ENCODE measurements at regions not wholly inside any gene's neighbourhood (a gene's known extent, or its start where the extent isn't known, plus 50 kb on each side); places are given as distances from the start of the nearest gene placed in this dataset.
"Not testable (repeated sequence)": the region's sequence is repeated elsewhere in the genome, so short reads cannot be mapped to it uniquely, and the experiment has no call there.

- no peak for DNase-seq (ENCODE audit: extremely low read depth, low read depth)
Observed at GRCh38 chr1:5610432-5610831, 381.8 kb downstream of the NPHP4 start.

GRCh38 chr1:5603353-5604104, 388.7 kb downstream of the NPHP4 start:
- no peak for DNase-seq (ENCODE audit: extremely low read depth, low read depth)

- DNase-seq (ENCODE audit: extremely low read depth, low read depth), result not testable (repeated sequence)
Observed at GRCh38 chr1:5602718-5603117, 389.5 kb downstream of the NPHP4 start.

DNA sequence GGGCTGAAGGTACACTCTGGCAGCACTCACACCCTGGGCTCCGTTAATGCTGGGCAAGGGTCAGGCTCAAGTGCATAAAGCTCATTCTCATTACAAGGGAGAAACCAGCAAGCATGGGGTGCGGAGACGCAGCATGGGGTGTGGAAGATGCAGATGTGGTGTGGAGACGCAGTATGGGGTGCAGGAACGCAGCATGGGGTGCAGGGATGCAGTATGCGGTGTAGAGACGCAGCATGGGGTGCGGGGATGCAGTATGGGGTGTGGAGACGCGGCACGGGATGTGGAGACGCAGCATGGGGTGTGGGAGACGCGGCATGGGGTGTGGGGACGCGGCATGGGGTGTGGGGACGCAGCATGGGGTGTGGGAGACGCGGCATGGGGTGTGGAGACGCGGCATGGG, 390.7 kb downstream of the NPHP4 start:
- DNase-seq (ENCODE audit: extremely low read depth, low read depth), result no peak

- no peak for DNase-seq (ENCODE audit: extremely low read depth, low read depth)
Observed at GRCh38 chr1:5599541-5599940, 392.7 kb downstream of the NPHP4 start.

DNA sequence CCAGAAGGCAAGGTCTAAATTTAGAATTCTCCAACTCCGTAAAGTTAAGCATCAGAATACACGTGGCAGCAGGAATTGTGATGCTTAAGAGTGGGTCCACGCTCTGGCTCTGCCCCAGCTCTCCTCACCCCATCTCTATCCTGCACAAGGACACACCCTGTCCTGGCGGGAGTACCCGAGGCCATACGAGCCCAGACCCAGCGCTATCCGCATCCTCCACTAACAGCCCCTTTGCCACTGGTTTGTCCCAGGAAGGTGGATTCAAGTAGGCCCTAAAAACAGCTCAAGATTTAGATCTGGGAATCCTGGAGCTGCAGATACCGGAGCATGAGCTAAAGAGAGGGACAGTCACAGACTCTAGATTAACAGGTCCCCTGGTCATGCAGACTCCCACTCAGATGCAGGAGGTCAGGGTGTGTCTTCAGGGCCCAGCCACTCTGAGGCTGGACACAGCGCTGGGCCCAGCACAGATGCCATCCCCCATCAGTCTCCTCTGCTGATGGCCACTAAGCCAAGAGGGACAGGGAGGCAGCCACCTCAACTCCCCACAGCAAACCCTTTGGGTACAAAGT, 393.3 kb downstream of the NPHP4 start:
- no peak for DNase-seq (ENCODE audit: extremely low read depth, low read depth)

DNA sequence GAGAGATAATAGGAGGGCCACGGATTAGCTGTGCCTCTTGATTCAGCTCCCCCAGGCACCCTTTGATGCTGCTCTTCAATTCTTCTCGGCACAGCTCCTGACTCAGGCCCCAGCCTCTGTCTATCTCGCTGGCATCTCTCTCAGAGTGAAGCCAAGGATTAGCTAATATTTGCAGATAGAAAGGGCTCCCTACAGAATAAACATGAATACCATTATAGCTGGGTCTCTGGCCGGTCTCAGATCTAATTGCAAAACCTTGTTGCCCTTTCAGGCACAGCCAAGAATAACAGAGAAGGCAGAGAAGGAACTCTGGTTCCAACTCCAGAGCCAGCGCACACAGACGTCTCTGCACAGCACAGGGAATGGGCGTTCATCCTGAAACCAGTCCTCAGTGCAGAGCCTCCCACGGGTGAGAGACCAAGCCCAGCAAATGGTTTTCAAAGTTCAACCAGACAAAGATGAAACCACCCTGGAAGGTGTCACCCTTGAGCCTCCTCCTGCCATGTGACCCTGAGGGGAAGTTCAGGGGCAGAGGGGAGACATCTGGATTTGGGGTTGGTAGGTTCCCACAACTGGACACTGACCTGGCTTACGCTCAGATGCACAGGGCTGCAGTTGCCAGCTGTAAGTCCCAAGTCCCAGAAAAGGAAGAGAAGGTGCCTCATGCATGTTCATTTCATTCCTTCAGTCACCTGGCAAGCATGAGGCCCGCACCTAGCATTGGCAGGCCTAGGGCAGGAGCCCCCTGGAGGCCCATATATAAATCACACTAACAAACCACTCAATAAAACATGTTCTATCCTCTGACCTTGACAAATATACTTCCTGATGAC, 394.0 kb downstream of the NPHP4 start:
- no peak for DNase-seq (ENCODE audit: extremely low read depth, low read depth)

- DNase-seq (ENCODE audit: extremely low read depth, low read depth), result no peak
Observed at GRCh38 chr1:5597171-5597850, 394.9 kb downstream of the NPHP4 start.

DNA sequence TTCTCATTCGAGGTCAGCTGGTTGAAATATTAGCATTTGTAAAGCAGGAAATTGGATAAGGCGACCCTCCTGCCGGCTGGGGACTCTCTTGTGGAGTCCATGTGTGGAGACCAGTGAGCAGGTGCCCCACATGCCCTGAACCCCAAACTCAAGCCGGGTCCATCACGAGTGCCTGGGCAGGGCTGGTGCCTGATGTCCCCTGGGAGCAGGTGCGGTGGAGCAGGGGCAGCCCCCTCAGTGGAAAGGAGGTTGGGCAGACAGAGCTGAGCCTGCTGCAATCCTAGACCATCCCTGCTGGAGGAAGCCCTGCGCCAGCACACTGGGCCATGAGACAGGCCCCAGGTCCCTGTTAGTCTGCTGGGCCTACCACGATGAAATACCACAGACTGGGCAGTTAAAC, 395.6 kb downstream of the NPHP4 start:
- DNase-seq (ENCODE audit: extremely low read depth, low read depth), result no peak

GRCh38 chr1:5595531-5596170, 396.6 kb downstream of the NPHP4 start:
- DNase-seq (ENCODE audit: extremely low read depth, low read depth), result no peak

- no peak for DNase-seq (ENCODE audit: extremely low read depth, low read depth)
Observed at GRCh38 chr1:5594056-5594956, 397.9 kb downstream of the NPHP4 start.

DNA sequence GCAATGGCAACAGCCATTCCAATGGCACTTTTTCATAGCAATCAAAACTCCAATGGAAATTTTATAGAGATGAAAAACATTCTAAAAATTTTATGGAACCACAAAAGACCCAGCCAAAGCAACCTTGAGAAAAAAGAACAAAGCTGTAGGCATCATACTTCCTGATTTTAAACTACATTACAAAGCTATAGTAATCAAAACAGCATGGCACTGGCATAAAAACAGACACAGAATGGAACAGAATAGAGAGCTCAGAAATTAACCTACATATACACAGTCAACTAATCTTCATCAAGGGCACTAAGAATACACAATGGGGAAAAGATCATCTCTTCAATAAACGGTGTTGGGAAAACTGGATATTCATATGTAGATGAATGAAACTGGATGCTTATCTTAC, 401.5 kb downstream of the NPHP4 start:
- DNase-seq (ENCODE audit: extremely low read depth, low read depth), result no peak

DNA sequence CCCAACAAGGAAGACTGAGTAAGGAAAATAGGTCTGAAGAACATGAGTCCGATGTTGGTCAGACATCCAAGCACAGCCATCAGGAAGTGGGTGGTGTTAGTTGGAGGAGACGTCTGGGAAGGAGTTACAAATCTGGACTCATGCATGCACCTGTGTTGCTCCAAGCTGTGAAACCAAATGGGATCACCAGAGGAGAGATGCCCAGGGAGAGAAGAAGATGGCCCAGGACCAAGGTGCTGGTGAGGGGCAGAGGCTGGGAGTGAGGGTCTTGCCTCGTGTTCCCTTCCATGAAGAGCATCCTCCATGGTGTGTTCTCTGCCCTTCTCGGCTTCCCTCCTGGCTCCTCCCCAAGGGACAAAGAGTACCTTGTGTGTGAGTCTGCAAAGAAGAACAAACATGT, 405.6 kb downstream of the NPHP4 start:
- no peak for DNase-seq (ENCODE audit: extremely low read depth, low read depth)

GRCh38 chr1:5585256-5585655, 407.0 kb downstream of the NPHP4 start:
- no peak for DNase-seq (ENCODE audit: extremely low read depth, low read depth)

- no peak for DNase-seq (ENCODE audit: extremely low read depth, low read depth)
Observed at GRCh38 chr1:5580926-5581325, 411.3 kb downstream of the NPHP4 start.

GRCh38 chr1:5579966-5580365, 412.3 kb downstream of the NPHP4 start:
- DNase-seq (ENCODE audit: extremely low read depth, low read depth), result no peak

DNA sequence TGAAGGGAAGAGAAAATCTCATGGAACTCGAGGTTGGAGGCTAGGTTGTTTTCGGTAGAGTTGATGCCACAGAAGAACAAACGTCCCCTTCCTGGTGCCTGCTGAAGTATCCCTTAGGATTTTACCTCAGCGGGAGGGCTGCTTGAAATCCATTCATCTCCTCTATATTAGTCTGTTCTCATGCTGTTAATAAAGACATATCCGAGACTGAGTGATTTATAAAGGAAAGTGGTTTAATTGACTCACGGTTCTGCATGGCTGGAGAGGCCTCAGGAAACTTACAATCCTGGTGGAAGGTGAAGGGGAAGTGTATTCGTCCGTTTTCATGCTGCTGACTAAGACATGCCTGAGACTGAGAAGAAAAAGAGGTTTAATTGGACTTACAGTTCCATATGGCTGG, 413.5 kb downstream of the NPHP4 start:
- no peak for DNase-seq (ENCODE audit: extremely low read depth, low read depth)

- DNase-seq (ENCODE audit: extremely low read depth, low read depth), result no peak
Observed at GRCh38 chr1:5577255-5578040, 414.8 kb downstream of the NPHP4 start.

- no peak for DNase-seq (ENCODE audit: extremely low read depth, low read depth)
Observed at GRCh38 chr1:5576673-5577065, 415.6 kb downstream of the NPHP4 start.
